ENCODE measurements at regions not wholly inside any gene's neighbourhood (a gene's known extent, or its start where the extent isn't known, plus 50 kb on each side); places are given as distances from the start of the nearest gene placed in this dataset.

GRCh38 chr16:17994027-17994426 is 342.5 kb downstream of the NPIPA8 start:
- TF ChIP-seq REST (IDR thresholded peaks at IDR 0.05; ENCODE audit: low read depth): no peak
- no peak for TF ChIP-seq CREB1 (IDR thresholded peaks at IDR 0.05; ENCODE audit: low read depth)
- no peak for TF ChIP-seq RAD21 (IDR thresholded peaks at IDR 0.05; ENCODE audit: low read depth)
- TF ChIP-seq, protein P1, sequence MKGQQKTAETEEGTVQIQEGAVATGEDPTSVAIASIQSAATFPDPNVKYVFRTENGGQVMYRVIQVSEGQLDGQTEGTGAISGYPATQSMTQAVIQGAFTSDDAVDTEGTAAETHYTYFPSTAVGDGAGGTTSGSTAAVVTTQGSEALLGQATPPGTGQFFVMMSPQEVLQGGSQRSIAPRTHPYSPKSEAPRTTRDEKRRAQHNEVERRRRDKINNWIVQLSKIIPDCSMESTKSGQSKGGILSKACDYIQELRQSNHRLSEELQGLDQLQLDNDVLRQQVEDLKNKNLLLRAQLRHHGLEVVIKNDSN (IDR thresholded peaks at IDR 0.05): no peak
- TF ChIP-seq TCF12 (IDR thresholded peaks at IDR 0.05; ENCODE audit: low read depth): no peak
- TF ChIP-seq TEAD4 (IDR thresholded peaks at IDR 0.05): no peak
- TF ChIP-seq TAF1 (IDR thresholded peaks at IDR 0.05; ENCODE audit: low read depth): no peak
- no peak for TF ChIP-seq ZBTB7A (IDR thresholded peaks at IDR 0.05; ENCODE audit: low read depth)
- TF ChIP-seq, protein P2, sequence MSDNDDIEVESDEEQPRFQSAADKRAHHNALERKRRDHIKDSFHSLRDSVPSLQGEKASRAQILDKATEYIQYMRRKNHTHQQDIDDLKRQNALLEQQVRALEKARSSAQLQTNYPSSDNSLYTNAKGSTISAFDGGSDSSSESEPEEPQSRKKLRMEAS (IDR thresholded peaks at IDR 0.05): no peak
- TF ChIP-seq CEBPB (IDR thresholded peaks at IDR 0.05): no peak
- no peak for TF ChIP-seq EP300 (IDR thresholded peaks at IDR 0.05; ENCODE audit: borderline replicate concordance)

All from Ishikawa (cell line).